Smooth muscle cell (in vitro differentiated cells): ENCODE measurements at regions not wholly inside any gene's neighbourhood (a gene's known extent, or its start where the extent isn't known, plus 50 kb on each side); places are given as distances from the start of the nearest gene placed in this dataset.

Experiments used
- DNase-seq: peaks from one replicate; lab custom pipeline; 2025; ENCODE audit not compliant: unreplicated experiment; lab: John Stamatoyannopoulos, UW
- H2AFZ ChIP-seq: fragments of 200-600 bp; sonication (generic); 2 replicates; pipeline ENCODE4 v1.6.0; 2016; ENCODE audit warnings: antibody characterized with exemption, low read depth, mild to moderate bottlenecking
- H3F3A ChIP-seq: fragments of 200-600 bp; sonication (generic); 2 replicates; pipeline ENCODE4 v1.6.0; 2017; ENCODE audit warnings: antibody characterized with exemption, low read depth
- H3K27ac ChIP-seq: fragments of 200-600 bp; sonication (generic); 2 replicates; pipeline ENCODE4 v1.5.1; 2016; ENCODE audit warnings: low read depth, mild to moderate bottlenecking
- H3K27me3 ChIP-seq: fragments of 200-600 bp; sonication (generic); 2 replicates; pipeline ENCODE4 v1.6.1; 2016; ENCODE audit warnings: low read depth, mild to moderate bottlenecking
- H3K36me3 ChIP-seq: fragments of 200-600 bp; sonication (generic); 2 replicates; pipeline ENCODE4 v1.5.1; 2016; ENCODE audit warnings: low read depth
- H3K4me1 ChIP-seq: fragments of 200-600 bp; sonication (generic); 2 replicates; pipeline ENCODE4 v1.5.1; 2016; ENCODE audit warnings: low read depth
- H3K4me2 ChIP-seq: fragments of 200-600 bp; sonication (generic); 2 replicates; pipeline ENCODE4 v1.6.0; 2016; ENCODE audit warnings: mild to moderate bottlenecking
- H3K4me3 ChIP-seq: fragments of 200-600 bp; sonication (generic); 2 replicates; pipeline ENCODE4 v1.5.1; 2016; ENCODE audit warnings: mild to moderate bottlenecking
- H3K79me2 ChIP-seq: fragments of 200-600 bp; sonication (generic); 2 replicates; pipeline ENCODE4 v1.6.0; 2016; ENCODE audit warnings: low read depth, mild to moderate bottlenecking
- H3K9ac ChIP-seq: fragments of 200-600 bp; sonication (generic); 2 replicates; pipeline ENCODE4 v1.6.0; 2016; ENCODE audit warnings: low read depth
- H3K9me3 ChIP-seq: fragments of 200-600 bp; sonication (generic); replicated peaks from 2 replicates; pipeline ENCODE4 v1.5.1; 2016; ENCODE audit warnings: low read depth
- H4K20me1 ChIP-seq: fragments of 200-600 bp; sonication (generic); 2 replicates; pipeline ENCODE4 v1.6.0; 2016; ENCODE audit warnings: low read depth
- CTCF ChIP-seq: fragments of 200-600 bp; sonication (generic); IDR thresholded peaks from 2 replicates; pipeline ENCODE4 v1.5.1; 2017; ENCODE audit warnings: borderline replicate concordance, mild to moderate bottlenecking, antibody characterized with exemption; ENCODE audit not compliant: insufficient read depth, poor library complexity, severe bottlenecking
- WGBS: methylation state at CpG from one replicate; pipeline ENCODE4 v1.1.7; 2016; ENCODE audit warnings: low lambda C conversion rate; 5-methylcytosine and 5-hydroxymethylcytosine counted together

- DNase-seq: no peak
- no peaks in the 10 kb centered on the region for H3K4me1 ChIP-seq
- no peak overlapping the region for H2AFZ ChIP-seq
- no peak overlapping the region for H3K9ac ChIP-seq
- H3K27me3 ChIP-seq: no peaks in the 10 kb centered on the region
- no peaks in the 10 kb centered on the region for H3K36me3 ChIP-seq
- no peaks in the 10 kb centered on the region for H3F3A ChIP-seq
- no peaks in the 10 kb centered on the region for H3K9me3 ChIP-seq
- WGBS: 92% methylated on average over 2 of the region's 2 CpGs
- H3K27ac ChIP-seq: no peak overlapping the region
- H4K20me1 ChIP-seq: no peaks in the 10 kb centered on the region
- no peak overlapping the region for H3K4me3 ChIP-seq
- no peak for TF ChIP-seq CTCF
- H3K79me2 ChIP-seq: no peaks in the 10 kb centered on the region
- H3K4me2 ChIP-seq: no peak overlapping the region
Measured at GRCh38 chr18:65255417-65255816, 495.4 kb upstream of the CDH7 start.

- 84% methylated on average over 1 of the region's 1 CpG for WGBS
- no peak overlapping the region for H3K4me2 ChIP-seq
- no peak overlapping the region for H3K27ac ChIP-seq
Measured at GRCh38 chr18:65239787-65240186, 511.0 kb upstream of the CDH7 start.

GRCh38 chr18:65235966-65236624, 514.7 kb upstream of the CDH7 start:
- 57% methylated on average over 7 of the region's 7 CpGs for WGBS
- peak overlapping the region; percentile 4 for H3K4me2 ChIP-seq
- H3K27me3 ChIP-seq: no peaks in the 10 kb centered on the region
- no peaks in the 10 kb centered on the region for H4K20me1 ChIP-seq
- H3K27ac ChIP-seq: no peak overlapping the region
- H3K36me3 ChIP-seq: no peaks in the 10 kb centered on the region
- H2AFZ ChIP-seq: peak overlapping the region; percentile 47
- H3K9ac ChIP-seq: no peak overlapping the region
- no peaks in the 10 kb centered on the region for H3K9me3 ChIP-seq
- no peak for DNase-seq
- no peak overlapping the region for H3K4me3 ChIP-seq
- TF ChIP-seq CTCF: no peak
- H3K79me2 ChIP-seq: no peaks in the 10 kb centered on the region
- H3F3A ChIP-seq: no peaks in the 10 kb centered on the region
- H3K4me1 ChIP-seq: peaks cover 8% of the 10 kb centered on the region

More at GRCh38 chr18:65239787-65240186, 511.0 kb upstream of the CDH7 start:
- Histone ChIP-seq H2AFZ (no peak overlapping the region), H3K9ac (no peak overlapping the region), H3K27me3 (no peaks in the 10 kb centered on the region), H3K79me2 (no peaks in the 10 kb centered on the region), H3K36me3 (no peaks in the 10 kb centered on the region), H3F3A (no peaks in the 10 kb centered on the region), H4K20me1 (no peaks in the 10 kb centered on the region), H3K4me1 (peaks cover 8% of the 10 kb centered on the region), H3K4me3 (no peak overlapping the region), H3K9me3 (no peaks in the 10 kb centered on the region)
- no peak for TF ChIP-seq CTCF
- no peak for DNase-seq

GRCh38 chr18:65230311-65230710, 520.5 kb upstream of the CDH7 start:
- H2AFZ ChIP-seq: no peak overlapping the region
- no peaks in the 10 kb centered on the region for H3K9me3 ChIP-seq
- no peaks in the 10 kb centered on the region for H3F3A ChIP-seq
- H3K36me3 ChIP-seq: no peaks in the 10 kb centered on the region
- no peak for TF ChIP-seq CTCF
- H3K4me3 ChIP-seq: no peak overlapping the region
- no peaks in the 10 kb centered on the region for H3K27me3 ChIP-seq
- H3K27ac ChIP-seq: no peak overlapping the region
- no peaks in the 10 kb centered on the region for H4K20me1 ChIP-seq
- H3K9ac ChIP-seq: no peak overlapping the region
- no peak overlapping the region for H3K4me2 ChIP-seq
- 90% methylated on average over 4 of the region's 4 CpGs for WGBS
- no peaks in the 10 kb centered on the region for H3K4me1 ChIP-seq
- DNase-seq: no peak
- no peaks in the 10 kb centered on the region for H3K79me2 ChIP-seq
